Renal pelvis (tissue), 1 donor: ENCODE measurements at regions not wholly inside any gene's neighbourhood (a gene's known extent, or its start where the extent isn't known, plus 50 kb on each side); places are given as distances from the start of the nearest gene placed in this dataset.
"Not testable (repeated sequence)": the region's sequence is repeated elsewhere in the genome, so short reads cannot be mapped to it uniquely, and the experiment has no call there.

ENCODE experiments used
- DNase-seq: peaks from one replicate; pipeline ENCODE4 v3.0.0-alpha.2; 2013

DNA sequence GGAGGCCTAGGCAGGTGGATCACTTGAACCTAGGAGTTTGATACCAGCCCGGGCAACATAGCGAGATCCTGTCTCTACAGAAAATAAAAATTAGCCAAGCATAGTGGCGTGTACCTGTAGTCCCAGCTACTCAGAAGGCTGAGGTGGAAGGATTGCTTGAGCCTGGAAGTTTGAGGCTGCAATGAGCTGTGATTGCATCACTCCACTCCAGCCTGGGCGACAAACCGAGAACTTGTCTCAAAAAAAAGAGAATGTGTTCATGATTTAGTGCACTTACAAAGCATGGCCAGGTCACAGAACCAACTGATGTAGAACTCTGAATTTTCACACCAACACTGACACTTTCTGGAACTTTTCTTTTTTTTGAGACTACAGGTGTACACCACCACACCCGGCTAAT is 182.7 kb downstream of the ZFP64 start:
- no peak for DNase-seq

DNA sequence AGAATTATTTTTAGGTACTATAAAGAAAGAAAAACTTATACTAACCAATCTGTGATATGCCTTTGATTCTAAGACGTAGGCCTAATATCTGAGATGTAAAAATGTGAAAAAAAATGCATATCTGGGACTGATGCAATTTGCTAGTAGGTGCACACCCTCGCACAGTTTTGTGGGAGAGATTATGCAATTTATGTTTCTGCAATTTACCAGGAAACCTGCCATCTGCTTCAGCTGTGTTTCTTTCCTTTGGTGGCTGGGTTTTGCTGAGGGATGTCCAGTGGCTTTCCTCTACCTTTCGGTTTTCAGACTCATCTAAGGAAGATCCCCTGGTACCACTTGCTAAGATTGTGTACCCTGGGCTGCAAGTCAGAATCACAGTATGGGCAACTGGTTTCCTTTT is 186.9 kb downstream of the ZFP64 start:
- no peak for DNase-seq

GRCh38 chr20:52004018-52004417 is 187.6 kb downstream of the ZFP64 start:
- DNase-seq = no peak

GRCh38 chr20:52003415-52003814 is 188.2 kb downstream of the ZFP64 start:
- DNase-seq = no peak

DNA sequence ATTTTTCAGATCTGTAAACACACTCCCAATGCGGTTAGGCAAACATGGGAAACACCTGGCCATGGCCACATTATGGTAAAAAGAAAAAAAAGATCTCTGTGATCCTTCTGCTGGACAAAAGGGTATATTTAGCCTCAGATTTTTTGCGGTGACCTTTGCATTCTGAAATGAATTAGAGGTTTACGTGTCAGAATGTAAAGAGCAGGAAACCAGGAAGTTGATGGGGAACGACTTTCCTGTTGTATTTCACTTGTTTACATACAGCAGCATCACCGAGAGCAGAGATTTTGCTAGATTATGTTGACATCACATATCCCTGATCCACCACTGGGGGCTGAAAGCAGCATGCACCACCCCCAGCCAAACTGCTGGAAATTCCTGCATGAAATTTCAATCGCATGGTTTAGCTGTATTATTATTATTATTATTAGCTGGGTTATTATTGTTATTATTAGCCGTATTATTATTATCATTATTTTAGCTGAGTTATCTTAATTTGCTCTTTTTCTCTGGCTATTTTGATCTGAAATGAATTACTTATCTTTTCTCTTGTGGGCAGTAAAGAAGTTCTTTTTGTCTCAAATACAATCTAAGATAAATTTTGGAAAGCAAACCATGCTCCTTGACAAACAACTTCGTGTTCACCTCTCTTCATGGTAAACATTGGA is 189.4 kb downstream of the ZFP64 start:
- no peak for DNase-seq

GRCh38 chr20:51997281-51997936 is 194.2 kb downstream of the ZFP64 start:
- not testable (repeated sequence) for DNase-seq

DNA sequence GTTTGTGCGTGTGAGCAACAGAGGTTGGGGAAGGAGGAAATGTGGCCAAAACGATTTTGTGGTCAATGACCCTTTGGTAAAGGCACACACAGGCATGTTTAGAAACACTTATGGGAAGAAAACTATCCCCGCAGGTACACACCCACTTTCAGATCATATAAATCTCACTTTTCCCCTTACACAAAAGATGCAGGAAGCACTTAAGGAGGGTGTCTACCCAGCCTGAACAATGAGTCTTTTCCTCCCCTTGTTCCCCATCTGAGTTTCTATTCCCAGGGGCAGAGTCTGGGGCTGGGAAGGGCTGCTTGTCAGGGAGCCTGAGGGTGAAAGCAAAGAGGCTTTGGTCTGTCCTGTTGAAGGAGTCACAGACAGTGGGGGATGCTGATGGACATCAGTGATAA is 193.2 kb upstream of the SALL4 start:
- DNase-seq = no peak

DNA sequence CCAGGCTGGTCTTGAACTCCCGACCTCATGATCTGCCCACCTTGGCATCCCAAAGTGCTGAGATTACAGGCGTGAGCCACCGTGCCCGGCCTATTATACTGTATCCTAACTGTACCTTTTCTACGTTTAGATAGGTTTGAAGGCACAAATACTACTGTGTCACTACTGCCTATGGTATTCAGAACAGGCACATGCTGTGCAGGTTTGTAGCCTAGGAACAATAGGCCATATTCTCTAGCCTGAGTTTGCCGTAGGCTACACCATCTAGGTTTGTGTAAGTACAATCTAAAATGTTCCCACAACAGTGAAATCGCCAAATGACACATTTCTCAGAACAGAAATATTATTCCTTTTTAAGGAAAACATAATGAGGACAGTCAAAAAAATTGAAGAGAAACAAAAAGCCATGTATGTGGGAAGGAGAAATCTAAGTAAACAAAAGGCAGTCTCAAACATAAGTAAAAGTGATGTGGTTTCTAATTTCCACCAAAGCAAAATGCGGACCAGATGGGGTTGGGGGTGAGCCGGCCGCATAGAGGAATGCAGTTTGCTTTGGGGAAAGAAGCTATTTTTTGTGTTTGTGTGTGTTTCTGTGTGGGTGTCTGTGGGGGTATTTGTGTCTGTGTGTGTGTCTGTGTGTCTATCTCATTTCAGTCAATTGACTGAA is 192.6 kb upstream of the SALL4 start:
- DNase-seq = no peak

GRCh38 chr20:51987812-51988211 is 185.5 kb upstream of the SALL4 start:
- DNase-seq = no peak

- peak; percentile 60 for DNase-seq
Observed at GRCh38 chr20:51985013-51985415, 182.7 kb upstream of the SALL4 start.

DNA sequence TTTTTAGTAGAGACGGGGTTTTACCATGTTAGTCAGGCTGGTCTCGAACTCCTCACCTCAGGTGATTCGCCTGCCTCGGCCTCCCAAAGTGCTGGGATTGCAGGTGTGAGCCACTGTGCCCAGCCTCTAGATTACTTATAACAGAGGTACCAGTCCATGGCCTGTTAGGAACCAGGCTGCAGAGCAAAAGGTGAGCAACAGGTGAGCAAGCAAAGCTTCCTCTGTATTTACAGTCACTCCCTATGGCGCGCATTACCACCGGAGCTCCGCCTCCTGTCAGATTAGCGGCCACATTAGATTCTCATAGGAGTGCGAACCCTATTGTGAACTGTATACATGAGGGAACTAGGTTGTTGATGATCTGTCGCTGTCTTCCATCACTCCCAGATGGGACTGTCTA is 178.0 kb upstream of the SALL4 start:
- no peak for DNase-seq

DNA sequence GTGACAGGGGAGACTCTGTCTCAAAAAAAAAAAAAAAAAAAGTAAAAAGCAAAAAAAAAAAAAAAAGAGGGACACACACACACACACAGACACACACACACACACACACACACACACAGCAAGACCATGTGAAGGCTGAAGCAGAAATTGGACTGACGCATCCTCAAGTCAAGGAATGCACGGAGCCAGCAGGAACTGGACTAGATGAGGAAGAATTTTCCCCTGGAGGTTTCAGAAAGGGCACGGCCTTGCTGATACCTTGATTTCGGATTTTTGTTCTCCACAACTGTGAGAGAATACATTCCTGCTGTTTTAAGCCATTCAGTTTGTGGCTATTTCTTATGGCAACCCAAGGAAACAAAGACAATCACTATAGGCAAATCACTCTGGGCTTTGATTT is 176.9 kb upstream of the SALL4 start:
- DNase-seq = no peak

- DNase-seq = no peak
Observed at GRCh38 chr20:51978070-51978501, 175.8 kb upstream of the SALL4 start.

- no peak for DNase-seq
Observed at GRCh38 chr20:51972056-51972455, 169.7 kb upstream of the SALL4 start.

- no peak for DNase-seq
Observed at GRCh38 chr20:51970858-51971257, 168.5 kb upstream of the SALL4 start.

DNA sequence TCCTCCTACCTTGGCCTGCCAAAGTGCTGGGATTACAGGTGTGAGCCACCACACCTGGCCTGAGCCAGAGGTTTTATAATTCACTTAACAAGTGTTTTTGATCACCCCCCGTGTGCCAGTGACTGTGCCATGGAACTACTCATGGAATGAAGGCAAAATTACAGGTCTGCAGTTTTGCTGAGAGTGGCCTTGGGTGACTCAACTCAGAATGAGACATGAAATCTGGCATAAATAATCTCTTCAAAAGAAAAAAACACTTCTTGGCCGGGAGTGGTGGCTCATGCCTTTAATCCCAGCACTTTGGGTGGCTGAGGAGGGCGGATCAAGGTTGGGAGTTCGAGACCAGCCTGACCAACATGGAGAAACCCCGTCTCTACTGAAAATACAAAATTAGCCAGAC is 166.9 kb upstream of the SALL4 start:
- no peak for DNase-seq

DNA sequence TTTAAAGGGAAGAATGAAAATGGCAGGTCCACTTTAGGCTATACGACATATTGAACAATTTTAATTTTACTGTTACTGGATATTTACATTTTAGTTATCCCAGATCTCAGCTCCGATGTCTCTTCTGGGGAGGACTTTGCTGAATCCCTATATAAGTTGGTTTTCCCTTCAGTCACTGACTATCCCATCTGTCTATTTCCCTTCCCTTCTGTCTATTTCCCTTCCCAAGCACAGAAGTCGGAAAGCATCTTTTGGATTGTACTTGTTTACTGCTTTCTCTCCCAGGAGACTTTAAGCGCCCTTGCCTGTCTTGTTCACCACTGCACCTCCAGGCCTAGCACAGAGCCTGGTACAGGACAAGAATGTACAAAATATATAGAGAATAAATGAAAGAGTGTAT is 165.8 kb upstream of the SALL4 start:
- no peak for DNase-seq

DNA sequence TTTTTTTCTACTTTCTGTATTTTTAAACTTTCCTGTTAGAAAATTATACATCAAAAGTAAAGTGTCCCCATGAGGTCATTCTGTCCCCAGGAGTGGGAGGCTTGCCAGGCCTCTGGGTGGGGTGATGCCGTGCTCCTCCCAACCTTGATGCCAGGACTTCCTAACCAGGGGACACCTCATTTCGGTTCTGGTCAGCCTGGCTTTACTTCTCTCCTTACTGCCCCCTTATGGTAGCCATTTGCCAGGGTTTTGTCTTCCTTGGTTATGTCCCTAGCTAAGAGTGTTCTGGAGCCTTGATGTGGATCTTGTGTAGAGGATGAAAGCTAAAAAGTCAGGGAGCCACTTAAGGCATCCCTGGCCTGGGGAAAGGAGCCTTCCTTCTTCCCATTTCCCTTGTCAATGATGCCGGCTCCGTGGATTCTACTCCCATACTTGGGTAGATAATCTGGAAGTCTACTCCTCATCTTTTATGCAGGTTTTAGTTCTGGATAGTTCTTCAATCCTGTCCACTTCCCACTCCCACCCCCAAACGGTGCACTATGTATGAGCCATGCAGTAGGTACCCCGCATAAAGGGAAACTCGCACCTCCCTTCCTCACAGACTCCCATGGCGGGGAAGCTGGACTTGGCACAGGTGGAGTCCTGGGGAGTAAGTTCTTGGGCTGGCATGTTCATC is 164.1 kb upstream of the SALL4 start:
- DNase-seq = peak; percentile 66

GRCh38 chr20:51961964-51962761 is 159.8 kb upstream of the SALL4 start:
- no peak for DNase-seq

- DNase-seq = no peak
Observed at GRCh38 chr20:51960047-51960675, 157.8 kb upstream of the SALL4 start.

- peak; percentile 54 for DNase-seq
Observed at GRCh38 chr20:51959066-51959542, 156.8 kb upstream of the SALL4 start.
